HG03175 (cell line): ENCODE measurements at regions not wholly inside any gene's neighbourhood (a gene's known extent, or its start where the extent isn't known, plus 50 kb on each side); places are given as distances from the start of the nearest gene placed in this dataset.
"Not testable (repeated sequence)": the region's sequence is repeated elsewhere in the genome, so short reads cannot be mapped to it uniquely, and the experiment has no call there.

Experiments
- ATAC-seq: cut with Tn5 transposase; IDR thresholded peaks from one replicate; pipeline ENCODE4 v1.9.1; 2021; ENCODE audit warnings: mild to moderate bottlenecking, moderate library complexity; ENCODE audit not compliant: unreplicated experiment

- no peak for ATAC-seq
Observed at GRCh38 chr2:198653311-198653710, 804.4 kb downstream of the SATB2 start.

GRCh38 chr2:198652461-198652860 is 805.3 kb downstream of the SATB2 start:
- ATAC-seq, result no peak

GRCh38 chr2:198645816-198646215 is 811.9 kb downstream of the SATB2 start:
- no peak for ATAC-seq

- ATAC-seq, result no peak
Observed at GRCh38 chr2:198641161-198641560, 816.6 kb downstream of the SATB2 start.

- no peak for ATAC-seq
Observed at GRCh38 chr2:198640463-198640862, 817.3 kb downstream of the SATB2 start.

- ATAC-seq, result no peak
Observed at GRCh38 chr2:198639580-198639979, 818.2 kb downstream of the SATB2 start.

- ATAC-seq, result no peak
Observed at GRCh38 chr2:198638577-198638976, 819.2 kb downstream of the SATB2 start.

- no peak for ATAC-seq
Observed at GRCh38 chr2:198630384-198630783, 826.0 kb downstream of the PLCL1 start.

- no peak for ATAC-seq
Observed at GRCh38 chr2:198628596-198628995, 824.2 kb downstream of the PLCL1 start.

GRCh38 chr2:198622986-198623730 is 818.8 kb downstream of the PLCL1 start:
- no peak for ATAC-seq

GRCh38 chr2:198615972-198616371 is 811.6 kb downstream of the PLCL1 start:
- ATAC-seq, result no peak

- ATAC-seq, result no peak
Observed at GRCh38 chr2:198611201-198611600, 806.8 kb downstream of the PLCL1 start.

- ATAC-seq, result no peak
Observed at GRCh38 chr2:198604599-198604998, 800.2 kb downstream of the PLCL1 start.

- not testable (repeated sequence) for ATAC-seq
Observed at GRCh38 chr2:198602986-198603385, 798.6 kb downstream of the PLCL1 start.

- no peak for ATAC-seq
Observed at GRCh38 chr2:198597648-198598047, 793.3 kb downstream of the PLCL1 start.

GRCh38 chr2:198596985-198597384 is 792.6 kb downstream of the PLCL1 start:
- ATAC-seq, result no peak

- ATAC-seq, result no peak
Observed at GRCh38 chr2:198595721-198596120, 791.3 kb downstream of the PLCL1 start.

GRCh38 chr2:198591586-198591985 is 787.2 kb downstream of the PLCL1 start:
- ATAC-seq, result no peak

- no peak for ATAC-seq
Observed at GRCh38 chr2:198587741-198588140, 783.3 kb downstream of the PLCL1 start.

GRCh38 chr2:198587240-198587639 is 782.8 kb downstream of the PLCL1 start:
- no peak for ATAC-seq

- no peak for ATAC-seq
Observed at GRCh38 chr2:198571393-198571792, 767.0 kb downstream of the PLCL1 start.

- ATAC-seq, result no peak
Observed at GRCh38 chr2:198558176-198558575, 753.8 kb downstream of the PLCL1 start.

- ATAC-seq, result no peak
Observed at GRCh38 chr2:198546122-198546521, 741.7 kb downstream of the PLCL1 start.
